ENCODE measurements at regions not wholly inside any gene's neighbourhood (a gene's known extent, or its start where the extent isn't known, plus 50 kb on each side); places are given as distances from the start of the nearest gene placed in this dataset.

DNA sequence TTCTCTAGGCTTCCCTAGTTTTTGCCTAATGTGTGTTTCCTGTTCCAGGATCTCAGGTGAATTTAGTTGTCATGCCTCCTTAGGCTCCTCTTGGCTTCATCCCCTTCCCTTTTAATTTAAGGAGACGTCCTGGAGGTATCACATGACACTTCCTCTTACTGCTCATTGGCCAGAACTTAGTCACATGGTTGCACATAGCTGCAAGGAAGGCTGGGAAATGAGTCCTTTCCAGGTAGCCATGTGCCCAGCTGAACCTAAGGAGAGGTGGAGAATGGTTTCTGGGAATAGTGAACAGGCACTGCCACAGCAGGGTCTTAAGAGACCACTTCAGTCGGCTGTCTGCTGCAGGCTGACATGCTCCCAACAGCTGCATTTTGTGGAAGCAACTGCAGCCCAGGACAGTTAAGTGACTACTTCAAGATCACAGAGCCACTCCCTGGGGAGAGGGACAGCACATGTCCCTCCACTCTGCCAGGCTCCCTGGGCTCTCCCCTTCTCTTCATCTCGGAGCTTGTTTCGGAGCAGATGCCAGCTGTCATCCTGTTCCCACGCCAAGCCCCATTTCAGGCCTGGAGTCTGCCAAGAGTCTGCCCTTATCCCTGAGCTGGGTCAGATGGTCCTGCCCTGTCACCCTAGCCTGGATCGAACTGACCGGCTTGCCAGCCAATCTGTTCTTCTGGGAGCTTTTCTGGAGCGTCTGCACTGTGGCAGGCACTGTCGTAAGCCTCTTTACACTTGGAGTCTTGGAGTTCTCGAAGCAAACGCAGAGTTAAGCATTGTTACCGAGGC lies 81.4 kb upstream of the FOXF1 start:
- TF ChIP-seq, protein P1, sequence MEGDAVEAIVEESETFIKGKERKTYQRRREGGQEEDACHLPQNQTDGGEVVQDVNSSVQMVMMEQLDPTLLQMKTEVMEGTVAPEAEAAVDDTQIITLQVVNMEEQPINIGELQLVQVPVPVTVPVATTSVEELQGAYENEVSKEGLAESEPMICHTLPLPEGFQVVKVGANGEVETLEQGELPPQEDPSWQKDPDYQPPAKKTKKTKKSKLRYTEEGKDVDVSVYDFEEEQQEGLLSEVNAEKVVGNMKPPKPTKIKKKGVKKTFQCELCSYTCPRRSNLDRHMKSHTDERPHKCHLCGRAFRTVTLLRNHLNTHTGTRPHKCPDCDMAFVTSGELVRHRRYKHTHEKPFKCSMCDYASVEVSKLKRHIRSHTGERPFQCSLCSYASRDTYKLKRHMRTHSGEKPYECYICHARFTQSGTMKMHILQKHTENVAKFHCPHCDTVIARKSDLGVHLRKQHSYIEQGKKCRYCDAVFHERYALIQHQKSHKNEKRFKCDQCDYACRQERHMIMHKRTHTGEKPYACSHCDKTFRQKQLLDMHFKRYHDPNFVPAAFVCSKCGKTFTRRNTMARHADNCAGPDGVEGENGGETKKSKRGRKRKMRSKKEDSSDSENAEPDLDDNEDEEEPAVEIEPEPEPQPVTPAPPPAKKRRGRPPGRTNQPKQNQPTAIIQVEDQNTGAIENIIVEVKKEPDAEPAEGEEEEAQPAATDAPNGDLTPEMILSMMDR (IDR thresholded peaks at IDR 0.05; ENCODE audit: extremely low read depth, missing control alignments), result no peak
- no peak for DNase-seq (ENCODE audit: low spot score)

DNA sequence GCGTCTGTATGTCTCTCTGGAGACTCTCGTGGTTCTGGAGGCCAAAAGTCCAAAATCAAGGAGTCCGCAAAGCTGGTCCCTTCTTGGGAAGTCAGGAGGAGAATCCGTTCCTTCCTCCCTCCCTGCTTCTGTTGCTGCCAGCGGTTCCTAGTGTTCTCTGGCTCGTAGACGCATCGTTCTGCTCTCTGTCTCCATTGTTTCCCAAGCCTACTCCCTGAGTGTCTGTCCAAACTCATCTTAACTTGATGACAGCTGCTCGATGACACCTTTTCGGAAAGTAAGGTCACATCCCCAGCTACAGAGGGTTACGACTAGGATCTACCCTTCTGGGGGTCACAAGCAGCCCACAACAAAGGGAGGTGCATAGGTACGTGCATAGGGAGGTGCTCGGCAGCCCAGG lies 80.7 kb upstream of the FOXF1 start:
- DNase-seq (ENCODE audit: low spot score), result no peak
- TF ChIP-seq, protein P1 (IDR thresholded peaks at IDR 0.05; ENCODE audit: extremely low read depth, missing control alignments), result no peak

DNA sequence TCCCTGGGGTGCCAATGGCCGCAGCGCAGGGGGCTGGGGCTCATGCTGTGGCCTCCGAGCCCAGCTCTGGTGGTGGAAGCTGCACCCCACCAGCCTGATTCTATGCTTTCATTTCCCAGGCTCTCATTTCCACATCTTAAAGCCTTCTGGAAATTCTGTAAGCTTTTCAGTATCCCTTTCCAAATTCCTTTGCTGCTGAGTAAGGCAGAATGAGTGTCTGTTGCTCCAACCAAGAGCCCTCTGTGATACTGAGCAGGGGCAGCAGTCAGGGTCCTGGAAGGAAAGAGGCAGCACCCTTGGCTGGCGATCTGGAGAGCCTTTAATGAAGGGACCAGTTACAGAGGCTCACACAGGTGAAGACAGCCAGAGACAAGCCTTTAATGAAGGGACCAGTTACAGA lies 79.5 kb upstream of the FOXF1 start:
- TF ChIP-seq, protein P1 (IDR thresholded peaks at IDR 0.05; ENCODE audit: extremely low read depth, missing control alignments), result no peak
- DNase-seq (ENCODE audit: low spot score), result no peak

DNA sequence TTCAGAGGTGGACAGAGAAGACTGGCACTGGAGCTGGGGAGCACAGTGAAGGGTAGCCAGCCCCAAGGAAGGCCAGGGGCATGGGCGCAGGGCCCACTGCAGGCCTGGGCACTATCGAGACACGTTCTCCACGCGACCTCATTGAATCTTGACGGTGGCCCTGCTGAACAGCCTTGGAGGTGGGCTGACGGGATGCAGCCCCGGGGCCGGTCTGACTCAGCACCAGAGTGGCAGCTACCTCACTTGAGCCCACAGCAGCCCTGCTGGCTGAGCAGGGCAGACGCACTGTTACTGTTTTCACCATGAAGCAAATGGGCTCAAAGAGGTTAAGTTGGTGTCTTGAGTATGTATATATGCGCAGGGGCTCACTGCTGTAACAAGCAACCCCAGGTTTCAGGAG lies 78.8 kb upstream of the FOXF1 start:
- DNase-seq (ENCODE audit: low spot score), result no peak
- TF ChIP-seq, protein P1 (IDR thresholded peaks at IDR 0.05; ENCODE audit: extremely low read depth, missing control alignments), result no peak

- no peak for DNase-seq (ENCODE audit: low spot score)
- TF ChIP-seq, protein P1 (IDR thresholded peaks at IDR 0.05; ENCODE audit: extremely low read depth, missing control alignments), result no peak
These were observed 78.3 kb upstream of the FOXF1 start for GRCh38 chr16:86432048-86432447.

GRCh38 chr16:86432691-86433090 lies 77.6 kb upstream of the FOXF1 start:
- TF ChIP-seq, protein P1 (IDR thresholded peaks at IDR 0.05; ENCODE audit: extremely low read depth, missing control alignments), result no peak

GRCh38 chr16:86436466-86437185 lies 73.7 kb upstream of the FOXF1 start:
- no peak for DNase-seq (ENCODE audit: low spot score)

More at GRCh38 chr16:86432691-86433090, 77.6 kb upstream of the FOXF1 start:
- no peak for DNase-seq (ENCODE audit: low spot score)

More at GRCh38 chr16:86436466-86437185, 73.7 kb upstream of the FOXF1 start:
- TF ChIP-seq, protein P1 (IDR thresholded peaks at IDR 0.05; ENCODE audit: extremely low read depth, missing control alignments), result no peak
